ENCODE measurements at regions not wholly inside any gene's neighbourhood (a gene's known extent, or its start where the extent isn't known, plus 50 kb on each side); places are given as distances from the start of the nearest gene placed in this dataset.

DNA sequence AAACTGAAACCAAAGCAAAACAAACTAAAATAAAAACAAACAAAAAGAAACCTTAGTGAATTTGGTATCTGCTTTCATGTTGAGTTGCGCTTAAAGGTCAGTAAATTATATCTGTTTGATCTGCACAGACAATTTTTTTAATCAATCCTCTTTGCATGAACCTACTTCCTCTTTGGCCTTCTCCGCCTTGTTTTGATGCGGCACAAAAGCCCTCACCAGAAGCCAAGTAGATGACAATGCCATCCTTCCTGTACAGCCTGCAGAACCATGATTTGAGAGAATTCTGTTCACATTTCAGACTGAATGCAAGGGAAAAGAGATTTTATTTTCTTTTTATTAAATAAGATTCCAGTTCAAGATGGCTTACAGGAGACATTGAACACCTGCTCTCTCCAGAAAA lies 473.6 kb upstream of the FTMT start:
- Histone ChIP-seq H3K27ac (ENCODE audit: low read length in 2 of 2) (no peak overlapping the region), H3K27me3 (replicated peaks in 1 of 4; ENCODE audit: control extremely low read depth in 1 of 4, control insufficient read depth in 3 of 4, insufficient read depth in 4 of 4, low read length in 3 of 4) (no peaks in the 10 kb centered on the region), H3K4me1 (ENCODE audit: control insufficient read depth in 2 of 2, insufficient read depth in 2 of 2, low read length in 2 of 2) (no peaks in the 10 kb centered on the region), H3K4me3 (ENCODE audit: control extremely low read depth in 1 of 5, extremely low read depth in 1 of 5, insufficient read depth in 1 of 5, low read depth in 2 of 5, low read length in 4 of 5) (no peak overlapping the region), H4K20me1 (ENCODE audit: control insufficient read depth, insufficient read depth, low read length, poor library complexity, severe bottlenecking) (no peaks in the 10 kb centered on the region), H3K4me2 (replicated peaks; ENCODE audit: low read depth, low read length, poor library complexity, severe bottlenecking) (no peak overlapping the region), H3K9me3 (ENCODE audit: control extremely low read depth in 1 of 3, control insufficient read depth in 2 of 3, insufficient read depth in 1 of 3, low read length in 2 of 3) (peaks cover 0 to 4% (median 0%) of the 10 kb centered on the region in 3 donors), H3K36me3 (replicated peaks in 1 of 2; ENCODE audit: control extremely low read depth in 1 of 2, control insufficient read depth in 1 of 2, extremely low read depth in 1 of 2, insufficient read depth in 2 of 2, low read length in 1 of 2) (no peaks in the 10 kb centered on the region), H3K9ac (ENCODE audit: low read length) (no peak overlapping the region), H2AFZ (ENCODE audit: insufficient read depth, low read depth, low read length, poor library complexity, severe bottlenecking) (no peak overlapping the region), H3K79me2 (ENCODE audit: control insufficient read depth, insufficient read depth, low read length) (no peaks in the 10 kb centered on the region)
- ChIA-PET POLR2A (no interaction called here), CTCF (no interaction called here)
- H3K27me3 Mint-ChIP-seq = no peaks in the 10 kb centered on the region
- intact Hi-C loops (cut with micrococcal nuclease) = no loop called here
- no peak for ATAC-seq (ENCODE audit: low read depth)
- peaks cover 2% of the 10 kb centered on the region for H3K9me3 Mint-ChIP-seq (ENCODE audit: insufficient read depth)
- DNase-seq = no peak
- H3K4me1 Mint-ChIP-seq = no peaks in the 10 kb centered on the region
- WGBS (ENCODE audit: insufficient coverage) = 47% methylated on average over 2 of the region's 3 CpGs
- no peak overlapping the region for H3K27ac Mint-ChIP-seq
- no peak for TF ChIP-seq EZH2 (IDR thresholded peaks at IDR 0.05; ENCODE audit: borderline replicate concordance, insufficient read depth, low read depth, low read length, poor library complexity, severe bottlenecking)
- TF ChIP-seq, protein P1, sequence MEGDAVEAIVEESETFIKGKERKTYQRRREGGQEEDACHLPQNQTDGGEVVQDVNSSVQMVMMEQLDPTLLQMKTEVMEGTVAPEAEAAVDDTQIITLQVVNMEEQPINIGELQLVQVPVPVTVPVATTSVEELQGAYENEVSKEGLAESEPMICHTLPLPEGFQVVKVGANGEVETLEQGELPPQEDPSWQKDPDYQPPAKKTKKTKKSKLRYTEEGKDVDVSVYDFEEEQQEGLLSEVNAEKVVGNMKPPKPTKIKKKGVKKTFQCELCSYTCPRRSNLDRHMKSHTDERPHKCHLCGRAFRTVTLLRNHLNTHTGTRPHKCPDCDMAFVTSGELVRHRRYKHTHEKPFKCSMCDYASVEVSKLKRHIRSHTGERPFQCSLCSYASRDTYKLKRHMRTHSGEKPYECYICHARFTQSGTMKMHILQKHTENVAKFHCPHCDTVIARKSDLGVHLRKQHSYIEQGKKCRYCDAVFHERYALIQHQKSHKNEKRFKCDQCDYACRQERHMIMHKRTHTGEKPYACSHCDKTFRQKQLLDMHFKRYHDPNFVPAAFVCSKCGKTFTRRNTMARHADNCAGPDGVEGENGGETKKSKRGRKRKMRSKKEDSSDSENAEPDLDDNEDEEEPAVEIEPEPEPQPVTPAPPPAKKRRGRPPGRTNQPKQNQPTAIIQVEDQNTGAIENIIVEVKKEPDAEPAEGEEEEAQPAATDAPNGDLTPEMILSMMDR (IDR thresholded peaks at IDR 0.05) = no peak
- H3K4me3 Mint-ChIP-seq = no peak overlapping the region

DNA sequence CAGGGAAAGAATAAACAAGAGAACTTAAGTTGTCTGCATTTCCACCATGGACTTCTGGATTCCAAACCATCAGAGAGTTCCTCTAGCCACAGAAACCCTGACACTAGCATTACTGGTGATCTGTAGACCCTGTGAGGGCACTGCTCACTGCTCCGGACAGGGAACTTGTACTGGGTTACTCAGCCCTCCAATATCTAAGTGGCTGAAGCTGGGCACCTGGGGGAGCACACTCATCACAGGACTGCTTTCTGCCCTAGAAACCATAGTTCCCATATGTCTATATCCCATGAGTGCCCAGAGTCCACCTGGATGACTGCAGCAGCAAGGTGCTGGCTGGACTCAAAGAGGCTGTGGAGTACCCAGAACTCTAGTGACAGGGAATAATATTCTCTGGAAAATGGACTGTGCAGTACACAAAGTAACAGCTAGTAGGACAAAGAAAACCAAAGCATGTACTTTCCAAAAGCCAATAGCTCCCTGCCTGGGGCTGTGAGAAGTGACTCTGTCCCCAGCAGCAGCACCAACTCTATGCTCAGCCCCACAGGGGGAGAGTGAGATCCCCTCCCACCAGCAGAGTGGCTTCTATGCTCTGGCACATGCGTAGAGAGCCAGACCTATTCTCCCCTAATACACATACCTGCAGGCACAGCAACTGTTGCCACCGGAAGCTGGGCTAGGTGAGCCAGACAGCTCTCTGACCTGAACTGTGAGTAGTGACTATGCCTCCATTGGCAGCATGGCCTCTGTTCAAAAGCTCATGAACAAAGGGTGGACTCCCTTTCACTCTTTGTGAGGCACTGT lies 472.9 kb upstream of the FTMT start:
- H3K27me3 ChIP-seq (replicated peaks in 1 of 4; ENCODE audit: control extremely low read depth in 1 of 4, control insufficient read depth in 3 of 4, insufficient read depth in 4 of 4, low read length in 3 of 4) = no peaks in the 10 kb centered on the region
- ATAC-seq (ENCODE audit: low read depth) = no peak
- no peak overlapping the region for H3K4me3 ChIP-seq (ENCODE audit: control extremely low read depth in 1 of 5, extremely low read depth in 1 of 5, insufficient read depth in 1 of 5, low read depth in 2 of 5, low read length in 4 of 5)
- H3K27ac ChIP-seq (ENCODE audit: low read length in 2 of 2) = no peak overlapping the region
- no peaks in the 10 kb centered on the region for H3K27me3 Mint-ChIP-seq
- ChIA-PET POLR2A (no interaction called here), CTCF (no interaction called here)
- H3K9ac ChIP-seq (ENCODE audit: low read length) = no peak overlapping the region
- H3K9me3 Mint-ChIP-seq (ENCODE audit: insufficient read depth) = peaks cover 2% of the 10 kb centered on the region
- H3K4me1 ChIP-seq (ENCODE audit: control insufficient read depth in 2 of 2, insufficient read depth in 2 of 2, low read length in 2 of 2) = no peaks in the 10 kb centered on the region
- H3K9me3 ChIP-seq (ENCODE audit: control extremely low read depth in 1 of 3, control insufficient read depth in 2 of 3, insufficient read depth in 1 of 3, low read length in 2 of 3) = peaks cover 0 to 4% (median 0%) of the 10 kb centered on the region in 3 donors
- no peaks in the 10 kb centered on the region for H4K20me1 ChIP-seq (ENCODE audit: control insufficient read depth, insufficient read depth, low read length, poor library complexity, severe bottlenecking)
- no peak for DNase-seq
- H3K4me2 ChIP-seq (replicated peaks; ENCODE audit: low read depth, low read length, poor library complexity, severe bottlenecking) = no peak overlapping the region
- no peaks in the 10 kb centered on the region for H3K36me3 ChIP-seq (replicated peaks in 1 of 2; ENCODE audit: control extremely low read depth in 1 of 2, control insufficient read depth in 1 of 2, extremely low read depth in 1 of 2, insufficient read depth in 2 of 2, low read length in 1 of 2)
- 100% methylated on average over 2 of the region's 3 CpGs for WGBS (ENCODE audit: insufficient coverage)
- H2AFZ ChIP-seq (ENCODE audit: insufficient read depth, low read depth, low read length, poor library complexity, severe bottlenecking) = no peak overlapping the region
- H3K79me2 ChIP-seq (ENCODE audit: control insufficient read depth, insufficient read depth, low read length) = no peaks in the 10 kb centered on the region
- intact Hi-C loops (cut with micrococcal nuclease) = no loop called here
- TF ChIP-seq, protein P1 (IDR thresholded peaks at IDR 0.05) = no peak
- TF ChIP-seq EZH2 (IDR thresholded peaks at IDR 0.05; ENCODE audit: borderline replicate concordance, insufficient read depth, low read depth, low read length, poor library complexity, severe bottlenecking) = no peak
- no peaks in the 10 kb centered on the region for H3K4me1 Mint-ChIP-seq
- H3K27ac Mint-ChIP-seq = no peak overlapping the region
- H3K4me3 Mint-ChIP-seq = no peak overlapping the region

Data from B cell (primary cell).